ENCODE measurements at regions not wholly inside any gene's neighbourhood (a gene's known extent, or its start where the extent isn't known, plus 50 kb on each side); places are given as distances from the start of the nearest gene placed in this dataset.

GRCh38 chr11:92416971-92417725 is 192.5 kb downstream of the FAT3 start:
- no peak for DNase-seq (ENCODE audit: insufficient read length, low spot score)
- no peak for FAIRE-seq

- DNase-seq (ENCODE audit: insufficient read length, low spot score), result no peak
- no peak for FAIRE-seq
Observed at GRCh38 chr11:92423115-92424034, 198.8 kb downstream of the FAT3 start.

- no peak for DNase-seq (ENCODE audit: insufficient read length, low spot score)
- no peak for FAIRE-seq
Observed at GRCh38 chr11:92424281-92424680, 199.7 kb downstream of the FAT3 start.

GRCh38 chr11:92425127-92425526 is 200.5 kb downstream of the FAT3 start:
- DNase-seq (ENCODE audit: insufficient read length, low spot score), result no peak
- FAIRE-seq, result no peak

GRCh38 chr11:92432515-92432914 is 207.9 kb downstream of the FAT3 start:
- DNase-seq (ENCODE audit: insufficient read length, low spot score) (no peak), FAIRE-seq (no peak)

GRCh38 chr11:92436034-92436920 is 211.7 kb downstream of the FAT3 start:
- no peak for DNase-seq (ENCODE audit: insufficient read length, low spot score)

GRCh38 chr11:92439133-92439532 is 214.5 kb downstream of the FAT3 start:
- DNase-seq (ENCODE audit: insufficient read length, low spot score) (no peak), FAIRE-seq (no peak)

More at GRCh38 chr11:92436034-92436920, 211.7 kb downstream of the FAT3 start:
- no peak for FAIRE-seq

GRCh38 chr11:92440701-92441442 is 216.3 kb downstream of the FAT3 start:
- DNase-seq (ENCODE audit: insufficient read length, low spot score) (no peak), FAIRE-seq (no peak)

- FAIRE-seq, result no peak
Observed at GRCh38 chr11:92441443-92441726, 216.8 kb downstream of the FAT3 start.

GRCh38 chr11:92443199-92443598 is 218.6 kb downstream of the FAT3 start:
- DNase-seq (ENCODE audit: insufficient read length, low spot score) (no peak), FAIRE-seq (no peak)

More at GRCh38 chr11:92441443-92441726, 216.8 kb downstream of the FAT3 start:
- no peak for DNase-seq (ENCODE audit: insufficient read length, low spot score)

- no peak for FAIRE-seq
Observed at GRCh38 chr11:92447586-92447985, 223.0 kb downstream of the FAT3 start.

GRCh38 chr11:92449222-92449621 is 224.6 kb downstream of the FAT3 start:
- FAIRE-seq, result no peak
- DNase-seq (ENCODE audit: insufficient read length, low spot score), result no peak

More at GRCh38 chr11:92447586-92447985, 223.0 kb downstream of the FAT3 start:
- no peak for DNase-seq (ENCODE audit: insufficient read length, low spot score)

- FAIRE-seq (no peak), DNase-seq (ENCODE audit: insufficient read length, low spot score) (no peak)
Observed at GRCh38 chr11:92449780-92450179, 225.2 kb downstream of the FAT3 start.

GRCh38 chr11:92451063-92451462 is 226.4 kb downstream of the FAT3 start:
- FAIRE-seq, result no peak
- DNase-seq (ENCODE audit: insufficient read length, low spot score), result no peak

GRCh38 chr11:92453055-92453454 is 228.4 kb downstream of the FAT3 start:
- DNase-seq (ENCODE audit: insufficient read length, low spot score) (peak; percentile 22), FAIRE-seq (no peak)

GRCh38 chr11:92455210-92455790 is 230.7 kb downstream of the FAT3 start:
- FAIRE-seq (no peak), DNase-seq (ENCODE audit: insufficient read length, low spot score) (no peak)

- FAIRE-seq, result no peak
- no peak for DNase-seq (ENCODE audit: insufficient read length, low spot score)
Observed at GRCh38 chr11:92457250-92457649, 232.6 kb downstream of the FAT3 start.

GRCh38 chr11:92458486-92458885 is 233.9 kb downstream of the FAT3 start:
- FAIRE-seq (no peak), DNase-seq (ENCODE audit: insufficient read length, low spot score) (no peak)

GRCh38 chr11:92460213-92460612 is 235.6 kb downstream of the FAT3 start:
- no peak for FAIRE-seq
- DNase-seq (ENCODE audit: insufficient read length, low spot score), result no peak

- no peak for DNase-seq (ENCODE audit: insufficient read length, low spot score)
- FAIRE-seq, result no peak
Observed at GRCh38 chr11:92461447-92461846, 236.8 kb downstream of the FAT3 start.

All from HTR-8/SVneo (cell line).